Breast epithelium (tissue), 4 donors: ENCODE measurements at regions not wholly inside any gene's neighbourhood (a gene's known extent, or its start where the extent isn't known, plus 50 kb on each side); places are given as distances from the start of the nearest gene placed in this dataset.

ENCODE experiments used
- DNase-seq, 2 donors: peaks; one replicate each; pipeline ENCODE4 v3.0.0-alpha.2; 2019; ENCODE audit warnings: low spot score in 2 of 2
- H3K27ac ChIP-seq, 2 donors: fragments of 200-600 bp; sonication (generic) in 1 of 2; one replicate each; pipeline ENCODE4 v1.5.1; 2016 to 2019; ENCODE audit warnings: mild to moderate bottlenecking in 1 of 2
- H3K27me3 ChIP-seq, 2 donors: fragments of 200-600 bp; sonication (generic) in 1 of 2; one replicate each; pipeline versions ENCODE4 v1.5.1 to v1.6.0; 2017 to 2019; ENCODE audit warnings: control low read depth in 1 of 2, mild to moderate bottlenecking in 1 of 2
- H3K36me3 ChIP-seq: fragments of 200-600 bp; one replicate; pipeline ENCODE4 v1.5.1; 2019
- H3K4me1 ChIP-seq, 2 donors: fragments of 200-600 bp; sonication (generic); one replicate each; pipeline ENCODE4 v1.5.1; 2016 to 2019; ENCODE audit warnings: control low read depth in 1 of 2
- H3K4me3 ChIP-seq, 3 donors: fragments of 200-600 bp; sonication (generic); 1 replicate in 2 of 3; 2 replicates in 1 of 3; pipeline ENCODE4 v1.5.1; 2016 to 2019; ENCODE audit warnings: mild to moderate bottlenecking in 3 of 3, moderate library complexity in 2 of 3
- H3K9me3 ChIP-seq, 2 donors: fragments of 200-600 bp; sonication (generic) in 1 of 2; one replicate each; pipeline ENCODE4 v1.5.1; 2016 to 2019; ENCODE audit warnings: control low read depth in 1 of 2
- CTCF ChIP-seq, 3 donors: fragments of 450-650 bp; IDR thresholded peaks; one replicate each; pipeline ENCODE4 v1.5.1; 2016 to 2017; ENCODE audit warnings: antibody characterized with exemption in 3 of 3, mild to moderate bottlenecking in 3 of 3, moderate library complexity in 3 of 3
- POLR2A ChIP-seq: fragments of 450-650 bp; IDR thresholded peaks from one replicate; pipeline ENCODE4 v1.6.1; 2016; ENCODE audit warnings: antibody characterized with exemption, mild to moderate bottlenecking, moderate library complexity
- POLR2AphosphoS5 ChIP-seq, 3 donors: sonication (generic); formaldehyde crosslinking; IDR thresholded peaks; one replicate each; pipeline ENCODE4 v1.6.1; 2017; ENCODE audit warnings: antibody characterized with exemption in 3 of 3
- intact Hi-C: fragments of 100-400 bp; cut with DNase I; formaldehyde crosslinking; loops from one replicate; pipeline ENCODE4 v1.15.1; 2023; ENCODE audit warnings: low total_unique reads

GRCh38 chr10:28172223-28172610, 130.6 kb downstream of the MPP7 start:
- Histone ChIP-seq H3K9me3 (no peaks in the 10 kb centered on the region), H3K4me1 (no peaks in the 10 kb centered on the region), H3K4me3 (no peak overlapping the region), H3K27me3 (no peaks in the 10 kb centered on the region), H3K27ac (no peak overlapping the region), H3K36me3 (no peaks in the 10 kb centered on the region)
- DNase-seq, result no peak
- intact Hi-C loops, result no loop called here
- TF ChIP-seq POLR2AphosphoS5 (IDR thresholded peaks at IDR 0.05), result no peak
- no peak for TF ChIP-seq POLR2A
- no peak for TF ChIP-seq CTCF (IDR thresholded peaks at IDR 0.05)

GRCh38 chr10:28171468-28172222, 131.2 kb downstream of the MPP7 start:
- Histone ChIP-seq H3K36me3 (no peaks in the 10 kb centered on the region), H3K27ac (no peak overlapping the region), H3K27me3 (no peaks in the 10 kb centered on the region), H3K4me3 (no peak overlapping the region), H3K4me1 (no peaks in the 10 kb centered on the region), H3K9me3 (no peaks in the 10 kb centered on the region)
- DNase-seq, result no peak
- intact Hi-C loops, result no loop called here
- TF ChIP-seq POLR2A, result no peak
- TF ChIP-seq CTCF (IDR thresholded peaks at IDR 0.05), result no peak
- no peak for TF ChIP-seq POLR2AphosphoS5 (IDR thresholded peaks at IDR 0.05)

GRCh38 chr10:28169525-28169924, 133.3 kb downstream of the MPP7 start:
- H3K27me3 ChIP-seq, result no peaks in the 10 kb centered on the region
- H3K4me1 ChIP-seq, result no peaks in the 10 kb centered on the region
- TF ChIP-seq CTCF (IDR thresholded peaks at IDR 0.05) (no peak), POLR2AphosphoS5 (IDR thresholded peaks at IDR 0.05) (no peak), POLR2A (no peak)
- H3K27ac ChIP-seq, result no peak overlapping the region
- DNase-seq, result no peak
- no peak overlapping the region for H3K4me3 ChIP-seq
- intact Hi-C loops, result no loop called here
- H3K9me3 ChIP-seq, result no peaks in the 10 kb centered on the region
- H3K36me3 ChIP-seq, result no peaks in the 10 kb centered on the region

- TF ChIP-seq CTCF (IDR thresholded peaks at IDR 0.05) (no peak), POLR2AphosphoS5 (IDR thresholded peaks at IDR 0.05) (no peak), POLR2A (no peak)
- no peak for DNase-seq
- Histone ChIP-seq H3K27ac (no peak overlapping the region), H3K36me3 (no peaks in the 10 kb centered on the region), H3K4me3 (no peak overlapping the region), H3K9me3 (no peaks in the 10 kb centered on the region), H3K4me1 (no peaks in the 10 kb centered on the region), H3K27me3 (no peaks in the 10 kb centered on the region)
- intact Hi-C loops, result loop anchor here (2.0 kb wide), 1 partner anchor 36 kb away; no protein-coding TSS in a partner anchor
Observed at GRCh38 chr10:28160866-28161405, 141.9 kb downstream of the MPP7 start.

GRCh38 chr10:28157379-28157778, 145.5 kb downstream of the MPP7 start:
- Histone ChIP-seq H3K4me1 (no peaks in the 10 kb centered on the region), H3K9me3 (no peaks in the 10 kb centered on the region), H3K4me3 (no peak overlapping the region), H3K27me3 (no peaks in the 10 kb centered on the region), H3K36me3 (no peaks in the 10 kb centered on the region), H3K27ac (no peak overlapping the region)
- TF ChIP-seq CTCF (IDR thresholded peaks at IDR 0.05) (no peak), POLR2A (no peak), POLR2AphosphoS5 (IDR thresholded peaks at IDR 0.05) (no peak)
- DNase-seq, result no peak
- intact Hi-C loops, result no loop called here
